GM18502 (cell line): ENCODE measurements at regions not wholly inside any gene's neighbourhood (a gene's known extent, or its start where the extent isn't known, plus 50 kb on each side); places are given as distances from the start of the nearest gene placed in this dataset.

ENCODE experiments used
- ATAC-seq: cut with Tn5 transposase; IDR thresholded peaks from one replicate; pipeline ENCODE4 v1.9.1; 2021; ENCODE audit warnings: mild to moderate bottlenecking; ENCODE audit not compliant: unreplicated experiment, poor library complexity

DNA sequence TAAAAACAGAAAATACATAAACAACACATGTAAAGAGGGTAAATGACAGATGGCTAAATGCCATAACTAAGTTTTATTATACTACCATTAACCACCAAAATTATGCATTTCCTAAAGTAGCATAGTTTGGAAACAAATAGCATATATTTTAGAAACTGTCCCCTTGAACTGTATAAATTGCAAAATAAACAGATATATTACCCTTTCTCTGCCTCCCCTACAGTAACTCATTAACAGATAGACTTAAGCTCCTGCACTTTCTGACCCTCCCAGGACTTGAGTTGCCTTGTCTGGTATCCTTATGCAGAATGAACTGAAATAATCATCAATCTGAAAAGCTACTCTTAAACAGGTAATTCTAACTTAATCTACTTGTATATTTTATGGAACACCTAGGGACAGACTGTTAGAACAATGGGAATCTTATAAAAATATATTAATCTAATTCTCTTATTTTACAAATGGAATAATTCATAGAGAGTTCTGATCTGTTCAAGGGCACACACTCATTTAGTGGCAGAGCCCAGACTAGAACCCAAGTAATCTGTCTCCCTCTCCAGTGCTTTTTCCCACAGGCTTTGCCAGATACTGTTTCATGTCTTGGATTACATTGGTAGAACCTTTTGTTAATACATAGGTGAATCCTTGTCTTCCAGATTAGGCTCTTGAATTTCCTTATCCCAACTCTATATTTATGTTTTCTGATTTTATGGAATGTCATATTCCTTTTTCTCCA is 50.6 kb upstream of the LOC128125822 start:
- no peak for ATAC-seq
